GM12878 (cell line): ENCODE measurements at regions not wholly inside any gene's neighbourhood (a gene's known extent, or its start where the extent isn't known, plus 50 kb on each side); places are given as distances from the start of the nearest gene placed in this dataset.

ENCODE experiments used
- BHLHE40 ChIP-seq, 2 experiments: fragments of 450-650 bp in 1 of 2; IDR thresholded peaks; 2 replicates each; pipeline ENCODE4 v1.6.1; 2011 to 2017; ENCODE audit warnings: low read depth in 2 of 2, borderline replicate concordance in 1 of 2, improper control_type of control experiment in 1 of 2, low read length in 1 of 2, mild to moderate bottlenecking in 1 of 2
- CBX3 ChIP-seq: fragments of 200-600 bp; sonication (generic); IDR thresholded peaks from 2 replicates; pipeline ENCODE4 v1.6.1; 2016; ENCODE audit warnings: low read depth, borderline replicate concordance
- CTCF ChIP-seq, 3 experiments: IDR thresholded peaks in 2 of 3; conservative IDR thresholded peaks in 1 of 3; 2 replicates each; pipeline ENCODE4 v1.5.1; 2011; ENCODE audit warnings: low read depth in 3 of 3, low read length in 3 of 3, mild to moderate bottlenecking in 3 of 3, control low read depth in 2 of 3, moderate library complexity in 2 of 3, inconsistent platforms in 1 of 3, mixed read lengths in 1 of 3; ENCODE audit not compliant: control insufficient read depth in 2 of 3, insufficient read depth in 1 of 3; ENCODE audit errors: extremely low read depth in 1 of 3
- EP300 ChIP-seq, 2 experiments: fragments of 150-350 bp in 1 of 2; IDR thresholded peaks; 2 replicates each; pipeline ENCODE4 v1.6.1; 2011 to 2012; ENCODE audit warnings: low read depth in 2 of 2, low read length in 2 of 2, borderline replicate concordance in 1 of 2, improper control_type of control experiment in 1 of 2, inconsistent platforms in 1 of 2; ENCODE audit not compliant: control insufficient read depth in 1 of 2
- PAX8 ChIP-seq: fragments of 450-650 bp; IDR thresholded peaks from 2 replicates; pipeline ENCODE4 v1.6.1; 2017; ENCODE audit warnings: mild to moderate bottlenecking, moderate library complexity
- POLR2A ChIP-seq: IDR thresholded peaks from 2 replicates; pipeline ENCODE4 v1.6.1; 2011; ENCODE audit warnings: low read depth, mild to moderate bottlenecking, low read length
- POLR2AphosphoS5 ChIP-seq: IDR thresholded peaks from 2 replicates; pipeline ENCODE4 v1.6.1; 2011; ENCODE audit warnings: mild to moderate bottlenecking, low read length, inconsistent platforms
- SP1 ChIP-seq: IDR thresholded peaks from one replicate; pipeline ENCODE4 v1.6.1; 2011; ENCODE audit warnings: low read depth, low read length
- ZNF274 ChIP-seq: IDR thresholded peaks from one replicate; pipeline ENCODE4 v1.8.0; 2011; ENCODE audit not compliant: insufficient read length, insufficient read depth

GRCh38 chr1:31488528-31488927, 75.5 kb downstream of the SERINC2 start:
- no peak for TF ChIP-seq POLR2AphosphoS5
- TF ChIP-seq CTCF (IDR thresholded peaks at IDR 0.05 in 2 of 3, conservative IDR thresholded peaks at IDR 0.05 in 1 of 3; ENCODE audit: control insufficient read depth in 2 of 3, extremely low read depth in 1 of 3, insufficient read depth in 1 of 3, low read depth in 3 of 3, low read length in 3 of 3), result no peak
- TF ChIP-seq EP300 (IDR thresholded peaks at IDR 0.05; ENCODE audit: borderline replicate concordance in 1 of 2, control insufficient read depth in 1 of 2, low read depth in 2 of 2, low read length in 2 of 2), result no peak
- no peak for TF ChIP-seq PAX8
- TF ChIP-seq CBX3, result no peak
- no peak for TF ChIP-seq ZNF274
- no peak for TF ChIP-seq BHLHE40 (IDR thresholded peaks at IDR 0.05; ENCODE audit: borderline replicate concordance in 1 of 2, low read depth in 2 of 2, low read length in 1 of 2)
- TF ChIP-seq POLR2A, result no peak
- TF ChIP-seq SP1, result no peak
